Suprapubic skin (tissue), 3 donors: ENCODE measurements at regions not wholly inside any gene's neighbourhood (a gene's known extent, or its start where the extent isn't known, plus 50 kb on each side); places are given as distances from the start of the nearest gene placed in this dataset.

ENCODE experiments used
- POLR2AphosphoS5 ChIP-seq, 3 donors: sonication (generic); formaldehyde crosslinking; IDR thresholded peaks; one replicate each; pipeline ENCODE4 v1.6.1; 2017; ENCODE audit warnings: antibody characterized with exemption in 3 of 3
- TF ChIP-seq, protein P1 (sequence below), 2 donors: fragments of 200-600 bp in 1 of 2; fragments of 450-650 bp in 1 of 2; sonication (generic) in 1 of 2; IDR thresholded peaks; one replicate each; pipeline ENCODE4 v1.5.1; 2016 to 2019; ENCODE audit warnings: antibody characterized with exemption in 2 of 2, mild to moderate bottlenecking in 1 of 2, moderate library complexity in 1 of 2

DNA sequence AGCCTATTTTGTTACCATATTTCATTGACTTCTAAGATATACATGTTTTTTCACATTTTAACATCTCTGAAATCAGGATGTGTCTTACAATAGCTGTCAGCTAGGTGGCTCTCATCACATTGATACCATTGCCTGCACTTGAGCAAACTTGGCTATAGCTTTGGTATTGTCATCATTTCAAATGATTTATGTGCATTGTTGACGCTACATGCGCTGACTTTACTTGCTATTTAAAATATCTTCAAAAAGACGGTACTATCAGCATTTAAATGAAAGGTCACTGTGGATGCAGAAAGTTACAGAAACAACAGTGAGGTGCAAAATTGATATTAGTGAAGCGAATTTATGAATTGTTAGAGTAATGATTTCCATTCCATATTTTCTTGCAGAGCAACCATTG is 54.0 kb upstream of the ABHD2 start:
- no peak for TF ChIP-seq POLR2AphosphoS5 (IDR thresholded peaks at IDR 0.05)
- TF ChIP-seq, protein P1, sequence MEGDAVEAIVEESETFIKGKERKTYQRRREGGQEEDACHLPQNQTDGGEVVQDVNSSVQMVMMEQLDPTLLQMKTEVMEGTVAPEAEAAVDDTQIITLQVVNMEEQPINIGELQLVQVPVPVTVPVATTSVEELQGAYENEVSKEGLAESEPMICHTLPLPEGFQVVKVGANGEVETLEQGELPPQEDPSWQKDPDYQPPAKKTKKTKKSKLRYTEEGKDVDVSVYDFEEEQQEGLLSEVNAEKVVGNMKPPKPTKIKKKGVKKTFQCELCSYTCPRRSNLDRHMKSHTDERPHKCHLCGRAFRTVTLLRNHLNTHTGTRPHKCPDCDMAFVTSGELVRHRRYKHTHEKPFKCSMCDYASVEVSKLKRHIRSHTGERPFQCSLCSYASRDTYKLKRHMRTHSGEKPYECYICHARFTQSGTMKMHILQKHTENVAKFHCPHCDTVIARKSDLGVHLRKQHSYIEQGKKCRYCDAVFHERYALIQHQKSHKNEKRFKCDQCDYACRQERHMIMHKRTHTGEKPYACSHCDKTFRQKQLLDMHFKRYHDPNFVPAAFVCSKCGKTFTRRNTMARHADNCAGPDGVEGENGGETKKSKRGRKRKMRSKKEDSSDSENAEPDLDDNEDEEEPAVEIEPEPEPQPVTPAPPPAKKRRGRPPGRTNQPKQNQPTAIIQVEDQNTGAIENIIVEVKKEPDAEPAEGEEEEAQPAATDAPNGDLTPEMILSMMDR (IDR thresholded peaks at IDR 0.05): no peak
